ENCODE measurements at regions not wholly inside any gene's neighbourhood (a gene's known extent, or its start where the extent isn't known, plus 50 kb on each side); places are given as distances from the start of the nearest gene placed in this dataset.

- TF ChIP-seq CTCF (IDR thresholded peaks at IDR 0.05; ENCODE audit: insufficient read depth, low read length): no peak
- TF ChIP-seq SPI1 (IDR thresholded peaks at IDR 0.05; ENCODE audit: borderline replicate concordance, low read depth): no peak
- TF ChIP-seq POLR2AphosphoS5 (IDR thresholded peaks at IDR 0.05; ENCODE audit: low read depth): no peak
- no peak for TF ChIP-seq REST (IDR thresholded peaks at IDR 0.05; ENCODE audit: insufficient replicate concordance, low read depth)
These were observed 352.3 kb upstream of the TMPO start for GRCh38 chr12:98162906-98163678.

Data from HL-60 (cell line).